BE2C (cell line): ENCODE measurements at regions not wholly inside any gene's neighbourhood (a gene's known extent, or its start where the extent isn't known, plus 50 kb on each side); places are given as distances from the start of the nearest gene placed in this dataset.
"Not testable (repeated sequence)": the region's sequence is repeated elsewhere in the genome, so short reads cannot be mapped to it uniquely, and the experiment has no call there.

ENCODE experiments used
- DNase-seq: peaks from one replicate; pipeline ENCODE4 v3.0.0-alpha.2; 2020
- H3K27me3 ChIP-seq: fragments of 250-450 bp; sonication (Bioruptor Pico); 2 replicates; pipeline ENCODE4 v1.5.1; 2020; ENCODE audit warnings: mild to moderate bottlenecking
- H3K36me3 ChIP-seq: fragments of 250-450 bp; sonication (Bioruptor Pico); 2 replicates; pipeline ENCODE4 v1.5.1; 2020; ENCODE audit warnings: mild to moderate bottlenecking
- H3K4me1 ChIP-seq: fragments of 250-450 bp; sonication (Bioruptor Pico); 2 replicates; pipeline ENCODE4 v1.5.1; 2020
- H3K4me3 ChIP-seq: 2 replicates; pipeline ENCODE4 v1.5.1; 2011; ENCODE audit warnings: low read depth, low read length
- H3K9me3 ChIP-seq: fragments of 250-450 bp; sonication (Bioruptor Pico); 2 replicates; pipeline ENCODE4 v1.5.1; 2020
- CTCF ChIP-seq: IDR thresholded peaks from 2 replicates; pipeline ENCODE4 v1.5.1; 2012; ENCODE audit warnings: mild to moderate bottlenecking, low read depth, low read length

GRCh38 chr6:168377856-168378832 is 58.6 kb upstream of the DACT2 start:
- no peaks in the 10 kb centered on the region for H3K9me3 ChIP-seq
- TF ChIP-seq CTCF, result no peak

GRCh38 chr6:168379579-168379978 is 60.0 kb upstream of the DACT2 start:
- not testable (repeated sequence) for DNase-seq, H3K27me3 ChIP-seq, H3K4me1 ChIP-seq, H3K4me3 ChIP-seq, H3K9me3 ChIP-seq, H3K36me3 ChIP-seq

More at GRCh38 chr6:168377856-168378832, 58.6 kb upstream of the DACT2 start:
- no peak for DNase-seq
- no peaks in the 10 kb centered on the region for H3K36me3 ChIP-seq
- H3K27me3 ChIP-seq, result no peaks in the 10 kb centered on the region
- H3K4me3 ChIP-seq, result no peak overlapping the region
- H3K4me1 ChIP-seq, result no peaks in the 10 kb centered on the region

- H3K4me3 ChIP-seq, H3K36me3 ChIP-seq, H3K27me3 ChIP-seq, H3K4me1 ChIP-seq, H3K9me3 ChIP-seq, DNase-seq: not testable (repeated sequence)
Observed at GRCh38 chr6:168380166-168380955, 60.6 kb upstream of the SMOC2 start.

GRCh38 chr6:168380956-168381605 is 59.9 kb upstream of the SMOC2 start:
- Histone ChIP-seq H3K9me3 (no peaks in the 10 kb centered on the region), H3K4me3 (no peak overlapping the region), H3K36me3 (no peaks in the 10 kb centered on the region), H3K27me3 (no peaks in the 10 kb centered on the region), H3K4me1 (no peaks in the 10 kb centered on the region)
- DNase-seq, result no peak
- TF ChIP-seq CTCF, result no peak

- Histone ChIP-seq H3K36me3 (no peaks in the 10 kb centered on the region), H3K27me3 (no peaks in the 10 kb centered on the region), H3K9me3 (no peaks in the 10 kb centered on the region), H3K4me3 (no peak overlapping the region), H3K4me1 (no peaks in the 10 kb centered on the region)
- TF ChIP-seq CTCF, result no peak
- DNase-seq, result no peak
Observed at GRCh38 chr6:168381726-168382458, 59.1 kb upstream of the SMOC2 start.

GRCh38 chr6:168383062-168383854 is 57.7 kb upstream of the SMOC2 start:
- no peaks in the 10 kb centered on the region for H3K4me1 ChIP-seq
- no peaks in the 10 kb centered on the region for H3K36me3 ChIP-seq
- no peak overlapping the region for H3K4me3 ChIP-seq
- H3K27me3 ChIP-seq, result no peaks in the 10 kb centered on the region
- TF ChIP-seq CTCF, result no peak
- no peaks in the 10 kb centered on the region for H3K9me3 ChIP-seq
- DNase-seq, result no peak
